CD14-positive monocyte (primary cell): ENCODE measurements at regions not wholly inside any gene's neighbourhood (a gene's known extent, or its start where the extent isn't known, plus 50 kb on each side); places are given as distances from the start of the nearest gene placed in this dataset.

Experiments
- DNase-seq, 3 donors: peaks; one replicate each; pipeline ENCODE4 v3.0.0-alpha.2; 2011 to 2022
- H2AFZ ChIP-seq: 2 replicates; pipeline ENCODE4 v1.6.0; 2012; ENCODE audit warnings: mild to moderate bottlenecking, low read depth, low read length, inconsistent platforms; ENCODE audit not compliant: insufficient read depth, poor library complexity, severe bottlenecking
- H3K27ac ChIP-seq, 2 donors: 1 replicate in 1 of 2; 2 replicates in 1 of 2; pipeline ENCODE4 v1.5.1; 2012 to 2013; ENCODE audit warnings: low read length in 2 of 2, control low read depth in 1 of 2, inconsistent platforms in 1 of 2, low read depth in 1 of 2, mild to moderate bottlenecking in 1 of 2
- H3K27me3 ChIP-seq, 2 donors: one replicate each; pipeline versions ENCODE4 v1.6.0 to v1.6.1; 2011 to 2013; ENCODE audit warnings: low read length in 2 of 2; ENCODE audit not compliant: control insufficient read depth in 2 of 2, insufficient read depth in 2 of 2
- H3K36me3 ChIP-seq, 2 donors: replicated peaks in 1 of 2; 1 replicate in 1 of 2; 2 replicates in 1 of 2; pipeline versions ENCODE4 v1.5.1 to v1.6.1; 2012 to 2013; ENCODE audit warnings: low read length in 2 of 2, control low read depth in 1 of 2, inconsistent platforms in 1 of 2, mild to moderate bottlenecking in 1 of 2; ENCODE audit not compliant: insufficient read depth in 2 of 2, control insufficient read depth in 1 of 2
- H3K4me1 ChIP-seq, 2 donors: 1 replicate in 1 of 2; 2 replicates in 1 of 2; pipeline versions ENCODE4 v1.5.1 to v1.6.1; 2012 to 2013; ENCODE audit warnings: low read length in 2 of 2, control low read depth in 1 of 2, inconsistent platforms in 1 of 2, mild to moderate bottlenecking in 1 of 2, moderate library complexity in 1 of 2; ENCODE audit not compliant: insufficient read depth in 2 of 2, control insufficient read depth in 1 of 2
- H3K4me2 ChIP-seq: replicated peaks from 2 replicates; pipeline ENCODE3; 2012; ENCODE audit warnings: low read length, moderate library complexity, mild to moderate bottlenecking; ENCODE audit not compliant: poor library complexity, severe bottlenecking; ENCODE audit errors: extremely low read depth
- H3K4me3 ChIP-seq, 3 experiments: fragments of 200-600 bp in 1 of 3; sonication (generic) in 1 of 3; replicated peaks in 1 of 3; 1 replicate in 2 of 3; 2 replicates in 1 of 3; pipeline ENCODE4 v1.5.1; 2011 to 2013; ENCODE audit warnings: low read length in 3 of 3, mild to moderate bottlenecking in 3 of 3, control low read depth in 2 of 3, low read depth in 2 of 3, inconsistent platforms in 1 of 3, moderate library complexity in 1 of 3
- H3K79me2 ChIP-seq: 2 replicates; pipeline ENCODE4 v1.6.0; 2012; ENCODE audit warnings: mild to moderate bottlenecking, control low read depth, inconsistent platforms, low read length, moderate library complexity; ENCODE audit not compliant: insufficient read depth
- H3K9ac ChIP-seq: 2 replicates; pipeline ENCODE4 v1.6.0; 2017; ENCODE audit warnings: low read length, mild to moderate bottlenecking; ENCODE audit not compliant: insufficient read depth, poor library complexity, severe bottlenecking
- H3K9me3 ChIP-seq, 2 donors: replicated peaks in 1 of 2; 1 replicate in 1 of 2; 2 replicates in 1 of 2; pipeline versions ENCODE4 v1.5.1 to v1.6.1; 2012 to 2013; ENCODE audit warnings: low read length in 2 of 2, control low read depth in 1 of 2; ENCODE audit not compliant: control insufficient read depth in 1 of 2, insufficient read depth in 1 of 2
- H4K20me1 ChIP-seq: 2 replicates; pipeline ENCODE4 v1.6.0; 2012; ENCODE audit warnings: mild to moderate bottlenecking, low read length, control low read depth, moderate library complexity; ENCODE audit not compliant: insufficient read depth
- H3K27ac Mint-ChIP-seq, 7 donors: one replicate each; pipeline ENCODE4 v1.8.0; 2020; ENCODE audit warnings: mild to moderate bottlenecking in 7 of 7, mixed read lengths in 7 of 7, moderate library complexity in 6 of 7, inconsistent platforms in 2 of 7
- H3K27me3 Mint-ChIP-seq, 3 donors: one replicate each; pipeline ENCODE4 v1.8.0; 2021 to 2022; ENCODE audit warnings: low read depth in 3 of 3, mild to moderate bottlenecking in 3 of 3, mixed read lengths in 3 of 3, moderate library complexity in 3 of 3, inconsistent platforms in 1 of 3
- H3K36me3 Mint-ChIP-seq, 2 donors: one replicate each; pipeline ENCODE4 v1.8.0; 2020; ENCODE audit warnings: mixed read lengths in 2 of 2, inconsistent platforms in 1 of 2, mild to moderate bottlenecking in 1 of 2
- H3K4me1 Mint-ChIP-seq: one replicate; pipeline ENCODE4 v1.8.0; 2020; ENCODE audit warnings: mild to moderate bottlenecking, mixed read lengths
- H3K4me3 Mint-ChIP-seq, 2 donors: one replicate each; pipeline ENCODE4 v1.8.0; 2020; ENCODE audit warnings: mild to moderate bottlenecking in 2 of 2, mixed read lengths in 2 of 2, moderate library complexity in 1 of 2
- H3K9me3 Mint-ChIP-seq, 7 donors: one replicate each; pipeline ENCODE4 v1.8.0; 2020 to 2022; ENCODE audit warnings: mixed read lengths in 7 of 7, mild to moderate bottlenecking in 6 of 7, moderate library complexity in 6 of 7, inconsistent platforms in 2 of 7
- WGBS: methylation state at CpG from one replicate; pipeline ENCODE4 v1.1.5; 2013; ENCODE audit warnings: missing lambda C conversion rate; ENCODE audit not compliant: insufficient coverage; 5-methylcytosine and 5-hydroxymethylcytosine counted together
- intact Hi-C, 2 donors: fragments of 100-400 bp; cut with micrococcal nuclease; formaldehyde crosslinking; loops; one replicate each; pipeline versions ENCODE4 v1.15.0 to v1.15.1; 2023
- TF ChIP-seq, protein P1 (sequence below): fragments of 200-600 bp; IDR thresholded peaks from one replicate; pipeline ENCODE4 v1.8.0; 2022; ENCODE audit warnings: antibody characterized with exemption, mild to moderate bottlenecking

DNA sequence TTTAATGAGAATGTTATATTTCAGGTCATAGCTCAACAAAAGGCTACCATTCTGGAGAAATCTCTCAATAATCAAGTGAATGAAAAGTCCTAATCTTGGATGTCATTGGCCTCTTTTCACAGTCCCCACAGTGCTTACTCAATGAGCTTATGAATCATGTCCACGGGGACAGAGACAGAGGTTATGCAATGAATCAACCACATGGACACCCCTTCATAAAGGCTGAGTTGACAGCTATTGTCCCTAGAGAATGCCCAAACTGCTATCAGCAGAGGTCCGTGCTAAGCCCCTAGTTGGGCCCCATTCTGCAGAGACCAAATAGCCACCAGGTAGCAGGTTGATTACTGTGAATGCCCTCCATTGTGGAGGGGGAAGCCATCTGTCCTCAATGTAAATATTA lies 158.1 kb downstream of the LHFPL1 start:
- H3K27me3 ChIP-seq, result no peaks in the 10 kb centered on the region
- Mint-ChIP-seq H3K4me1 (no peaks in the 10 kb centered on the region), H3K9me3 (peaks cover 0 to 3% (median 0%) of the 10 kb centered on the region in 7 donors), H3K27me3 (peaks cover 0 to 3% (median 1%) of the 10 kb centered on the region in 3 donors), H3K27ac (no peak overlapping the region), H3K4me3 (no peak overlapping the region), H3K36me3 (no peaks in the 10 kb centered on the region)
- H3K27ac ChIP-seq, result no peak overlapping the region
- no peak overlapping the region for H3K4me2 ChIP-seq
- no peak overlapping the region for H2AFZ ChIP-seq
- no peaks in the 10 kb centered on the region for H3K79me2 ChIP-seq
- no peaks in the 10 kb centered on the region for H3K9me3 ChIP-seq
- H3K4me1 ChIP-seq, result no peaks in the 10 kb centered on the region
- no peaks in the 10 kb centered on the region for H4K20me1 ChIP-seq
- no CpG with 5 or more reads among the region's 2 CpGs for WGBS
- TF ChIP-seq, protein P1, sequence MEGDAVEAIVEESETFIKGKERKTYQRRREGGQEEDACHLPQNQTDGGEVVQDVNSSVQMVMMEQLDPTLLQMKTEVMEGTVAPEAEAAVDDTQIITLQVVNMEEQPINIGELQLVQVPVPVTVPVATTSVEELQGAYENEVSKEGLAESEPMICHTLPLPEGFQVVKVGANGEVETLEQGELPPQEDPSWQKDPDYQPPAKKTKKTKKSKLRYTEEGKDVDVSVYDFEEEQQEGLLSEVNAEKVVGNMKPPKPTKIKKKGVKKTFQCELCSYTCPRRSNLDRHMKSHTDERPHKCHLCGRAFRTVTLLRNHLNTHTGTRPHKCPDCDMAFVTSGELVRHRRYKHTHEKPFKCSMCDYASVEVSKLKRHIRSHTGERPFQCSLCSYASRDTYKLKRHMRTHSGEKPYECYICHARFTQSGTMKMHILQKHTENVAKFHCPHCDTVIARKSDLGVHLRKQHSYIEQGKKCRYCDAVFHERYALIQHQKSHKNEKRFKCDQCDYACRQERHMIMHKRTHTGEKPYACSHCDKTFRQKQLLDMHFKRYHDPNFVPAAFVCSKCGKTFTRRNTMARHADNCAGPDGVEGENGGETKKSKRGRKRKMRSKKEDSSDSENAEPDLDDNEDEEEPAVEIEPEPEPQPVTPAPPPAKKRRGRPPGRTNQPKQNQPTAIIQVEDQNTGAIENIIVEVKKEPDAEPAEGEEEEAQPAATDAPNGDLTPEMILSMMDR, result no peak
- H3K4me3 ChIP-seq, result no peak overlapping the region
- intact Hi-C loops, result no loop called here
- no peak for DNase-seq
- H3K36me3 ChIP-seq, result no peaks in the 10 kb centered on the region
- H3K9ac ChIP-seq, result no peak overlapping the region

DNA sequence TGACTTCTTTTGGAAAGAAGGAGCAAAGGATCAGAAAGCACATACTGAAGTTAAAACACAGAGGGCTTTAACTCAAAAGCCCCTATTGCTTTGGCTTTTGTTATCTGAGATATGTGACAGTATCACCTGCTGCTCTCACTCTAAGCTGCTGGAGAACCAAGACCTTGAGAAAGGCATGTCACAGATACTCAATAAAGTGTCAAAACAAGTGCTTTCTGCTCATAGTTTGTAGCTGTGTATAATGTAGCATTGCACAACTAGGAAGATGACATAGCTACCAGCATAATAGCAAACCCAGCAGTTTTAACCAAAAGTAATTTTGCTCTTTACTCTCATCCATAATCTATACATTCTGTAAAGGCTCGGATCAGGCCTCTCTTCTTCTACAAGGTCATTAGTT lies 159.6 kb downstream of the LHFPL1 start:
- H3K4me3 ChIP-seq, result no peak overlapping the region
- no peaks in the 10 kb centered on the region for H3K79me2 ChIP-seq
- TF ChIP-seq, protein P1, result no peak
- no peak overlapping the region for H3K4me2 ChIP-seq
- no peak overlapping the region for H2AFZ ChIP-seq
- WGBS, result no CpG with 5 or more reads among the region's 1 CpG
- H3K4me1 ChIP-seq, result no peaks in the 10 kb centered on the region
- intact Hi-C loops, result no loop called here
- H3K36me3 ChIP-seq, result no peaks in the 10 kb centered on the region
- no peaks in the 10 kb centered on the region for H3K36me3 Mint-ChIP-seq
- no peak overlapping the region for H3K9ac ChIP-seq
- no peak overlapping the region for H3K27ac Mint-ChIP-seq
- H4K20me1 ChIP-seq, result no peaks in the 10 kb centered on the region
- no peak overlapping the region for H3K27ac ChIP-seq
- peaks cover 0 to 3% (median 1%) of the 10 kb centered on the region in 3 donors for H3K27me3 Mint-ChIP-seq
- no peak overlapping the region for H3K4me3 Mint-ChIP-seq
- no peak for DNase-seq
- no peaks in the 10 kb centered on the region for H3K4me1 Mint-ChIP-seq
- H3K9me3 ChIP-seq, result no peaks in the 10 kb centered on the region
- no peaks in the 10 kb centered on the region for H3K27me3 ChIP-seq
- peaks cover 0 to 6% (median 2%) of the 10 kb centered on the region in 7 donors for H3K9me3 Mint-ChIP-seq
